ENCODE measurements at regions not wholly inside any gene's neighbourhood (a gene's known extent, or its start where the extent isn't known, plus 50 kb on each side); places are given as distances from the start of the nearest gene placed in this dataset.

GRCh38 chr18:64592246-64592645, 443.4 kb upstream of the LINC00305 start:
- TF ChIP-seq MAX (IDR thresholded peaks at IDR 0.05) = no peak
- no peak for TF ChIP-seq POLR2A (IDR thresholded peaks at IDR 0.05; ENCODE audit: low read length)
- no peak for TF ChIP-seq CTCF (IDR thresholded peaks at IDR 0.05)
- TF ChIP-seq RARB (CRISPR knock-in tag; IDR thresholded peaks at IDR 0.05) = no peak
- no peak for TF ChIP-seq BHLHE40 (IDR thresholded peaks at IDR 0.05; ENCODE audit: low read depth, low read length)
- no peak for TF ChIP-seq EP300 (IDR thresholded peaks at IDR 0.05)
- TF ChIP-seq USF2 (IDR thresholded peaks at IDR 0.05) = no peak
- no peak for TF ChIP-seq PHF8 (IDR thresholded peaks at IDR 0.05; ENCODE audit: borderline replicate concordance, low read depth)
- no peak for TF ChIP-seq HDAC2 (IDR thresholded peaks at IDR 0.05)
- TF ChIP-seq ZFP36 (IDR thresholded peaks at IDR 0.05; ENCODE audit: borderline replicate concordance, partially characterized antibody) = no peak
- TF ChIP-seq REST (IDR thresholded peaks at IDR 0.05) = no peak
- TF ChIP-seq GATA3 (IDR thresholded peaks at IDR 0.05; ENCODE audit: borderline replicate concordance) = no peak
- no peak for TF ChIP-seq JUN (IDR thresholded peaks at IDR 0.05)
